Heart left ventricle (tissue), 16 donors: ENCODE measurements at regions not wholly inside any gene's neighbourhood (a gene's known extent, or its start where the extent isn't known, plus 50 kb on each side); places are given as distances from the start of the nearest gene placed in this dataset.

ENCODE experiments used
- ATAC-seq, 4 donors: fragments of 200-7000 bp; cut with Tn5 transposase; one replicate each; pipeline ENCODE4 v1.9.1; 2020 to 2022; ENCODE audit warnings: moderate library complexity in 4 of 4, mild to moderate bottlenecking in 3 of 4, moderate number of reproducible peaks in 1 of 4
- DNase-seq, 5 donors: peaks; one replicate each; pipeline ENCODE4 v3.0.0-alpha.2; 2020
- H3K27ac ChIP-seq, 12 donors: fragments of 200-600 bp; sonication (generic) in 4 of 12; one replicate each; pipeline versions ENCODE4 v1.5.0 to v1.8.0; 2016 to 2022; ENCODE audit warnings: mild to moderate bottlenecking in 2 of 12
- H3K27me3 ChIP-seq, 9 donors: fragments of 200-600 bp; sonication (generic) in 2 of 9; one replicate each; pipeline versions ENCODE4 v1.5.1 to v1.8.0; 2016 to 2022; ENCODE audit warnings: mild to moderate bottlenecking in 3 of 9
- H3K36me3 ChIP-seq, 9 donors: fragments of 200-600 bp; sonication (generic) in 2 of 9; one replicate each; pipeline versions ENCODE4 v1.5.0 to v1.8.0; 2018 to 2022; ENCODE audit warnings: mild to moderate bottlenecking in 2 of 9
- H3K4me1 ChIP-seq, 12 donors: fragments of 200-600 bp; sonication (generic) in 4 of 12; one replicate each; pipeline versions ENCODE4 v1.5.0 to v1.8.0; 2016 to 2022; ENCODE audit warnings: mild to moderate bottlenecking in 3 of 12
- H3K4me3 ChIP-seq, 12 donors: fragments of 200-600 bp; sonication (generic) in 4 of 12; one replicate each; pipeline versions ENCODE4 v1.5.0 to v1.8.0; 2017 to 2022; ENCODE audit warnings: mild to moderate bottlenecking in 9 of 12, moderate library complexity in 4 of 12
- H3K9me3 ChIP-seq, 12 donors: fragments of 200-600 bp; sonication (generic) in 4 of 12; one replicate each; pipeline versions ENCODE4 v1.5.0 to v1.8.0; 2016 to 2022; ENCODE audit warnings: mild to moderate bottlenecking in 1 of 12
- POLR2A ChIP-seq, 2 donors: fragments of 450-650 bp; IDR thresholded peaks; one replicate each; pipeline ENCODE4 v1.6.1; 2017; ENCODE audit warnings: antibody characterized with exemption in 2 of 2, mild to moderate bottlenecking in 2 of 2, moderate library complexity in 2 of 2
- WGBS, 4 donors: extraction: QIAGEN DNeasy Blood & Tissue Kit in 2 of 4; methylation state at CpG; one replicate each; pipeline versions ENCODE4 v1.1.5 to v1.1.7; 2013 to 2018; 5-methylcytosine and 5-hydroxymethylcytosine counted together
- intact Hi-C, 10 donors: fragments of 100-400 bp; cut with DNase I; formaldehyde crosslinking; loops; one replicate each; pipeline versions ENCODE4 v1.11.1 to v1.14.2; 2022
- TF ChIP-seq, protein P1 (sequence below), 12 donors: fragments of 200-600 bp; sonication (generic) in 4 of 12; IDR thresholded peaks; one replicate each; pipeline versions ENCODE4 v1.5.0 to v1.8.0; 2018 to 2022; ENCODE audit warnings: antibody characterized with exemption in 12 of 12, mild to moderate bottlenecking in 5 of 12
- donor health status: ischemic (EF 13 %, LVEDD 7.1; RV severe dilation, severe dysfunction).
- donor health status: healthy with polysubstance abuse.
- donor health status: DM: no; HTN: yes; CAD: no.
- donor health status: DM: no; HTN: no; CAD: no.
- donor health status: ischemic (EF 25% LVEDD 6.9; RV normal size, moderate dysfunction).
- donor health status: ischemic (EF 25% LVEDD 5.7; RV mildly dilated, moderate dysfunction).
- donor health status: healthy.
- donor health status: DM: yes; HTN: yes; CAD: no.
- donor health status: ischemic (EF 35%, LVEDD 5.7; RV mildly dilated, moderate dysfunction).
- donor health status: nonischemic (EF 11% LVEDD 7.7; RV severe dilation, severe dysfunction).
- donor health status: DM: yes; HTN: yes; CAD: no.
- donor health status: PGD.
- donor health status: ischemic (EF 29% LVEDD 5.4; RV normal size, mild dysfunction).
- donor health status: nonischemic (EF 23%, LVEDD 6.1; RV moderate dilation, normal function).

GRCh38 chr18:61607867-61608266 lies 274.6 kb downstream of the CDH20 start:
- 70 to 85% (median 80%) methylated on average over 2 of the region's 2 CpGs for WGBS, 4 donors
- Histone ChIP-seq H3K36me3 (no peaks in the 10 kb centered on the region), H3K4me1 (peaks cover 0 to 41% (median 20%) of the 10 kb centered on the region in 12 donors), H3K4me3 (no peak overlapping the region), H3K27ac (peak overlapping the region in 5 of 12 donors; percentile 50 to 83 (median 75)), H3K9me3 (peaks cover 0 to 9% (median 0%) of the 10 kb centered on the region in 12 donors), H3K27me3 (no peaks in the 10 kb centered on the region)
- no peak for ATAC-seq
- DNase-seq: no peak
- TF ChIP-seq, protein P1, sequence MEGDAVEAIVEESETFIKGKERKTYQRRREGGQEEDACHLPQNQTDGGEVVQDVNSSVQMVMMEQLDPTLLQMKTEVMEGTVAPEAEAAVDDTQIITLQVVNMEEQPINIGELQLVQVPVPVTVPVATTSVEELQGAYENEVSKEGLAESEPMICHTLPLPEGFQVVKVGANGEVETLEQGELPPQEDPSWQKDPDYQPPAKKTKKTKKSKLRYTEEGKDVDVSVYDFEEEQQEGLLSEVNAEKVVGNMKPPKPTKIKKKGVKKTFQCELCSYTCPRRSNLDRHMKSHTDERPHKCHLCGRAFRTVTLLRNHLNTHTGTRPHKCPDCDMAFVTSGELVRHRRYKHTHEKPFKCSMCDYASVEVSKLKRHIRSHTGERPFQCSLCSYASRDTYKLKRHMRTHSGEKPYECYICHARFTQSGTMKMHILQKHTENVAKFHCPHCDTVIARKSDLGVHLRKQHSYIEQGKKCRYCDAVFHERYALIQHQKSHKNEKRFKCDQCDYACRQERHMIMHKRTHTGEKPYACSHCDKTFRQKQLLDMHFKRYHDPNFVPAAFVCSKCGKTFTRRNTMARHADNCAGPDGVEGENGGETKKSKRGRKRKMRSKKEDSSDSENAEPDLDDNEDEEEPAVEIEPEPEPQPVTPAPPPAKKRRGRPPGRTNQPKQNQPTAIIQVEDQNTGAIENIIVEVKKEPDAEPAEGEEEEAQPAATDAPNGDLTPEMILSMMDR (IDR thresholded peaks at IDR 0.05): no peak
- TF ChIP-seq POLR2A (IDR thresholded peaks at IDR 0.05): no peak
- intact Hi-C loops: loop anchor here in 1 of 10 donors (2.0 kb wide), 1 partner anchor 25 kb away; no protein-coding TSS in a partner anchor

GRCh38 chr18:61606759-61607158 lies 273.5 kb downstream of the CDH20 start:
- H3K9me3 ChIP-seq: peaks cover 0 to 9% (median 0%) of the 10 kb centered on the region in 12 donors
- H3K4me3 ChIP-seq: peak overlapping the region in 11 of 12 donors; percentile 25 to 57 (median 50)
- no peaks in the 10 kb centered on the region for H3K36me3 ChIP-seq
- 0 to 3% (median 1%) methylated on average over 5 of the region's 5 CpGs for WGBS, 4 donors
- no peaks in the 10 kb centered on the region for H3K27me3 ChIP-seq
- peak overlapping the region; percentile 71 to 85 (median 80) for H3K27ac ChIP-seq
- peak; percentile 72 to 91 (median 80) for DNase-seq
- ATAC-seq: peak; percentile 94 to 96 (median 94)
- H3K4me1 ChIP-seq: peaks cover 0 to 41% (median 20%) of the 10 kb centered on the region in 12 donors
- no peak for TF ChIP-seq POLR2A (IDR thresholded peaks at IDR 0.05)
- TF ChIP-seq, protein P1 (IDR thresholded peaks at IDR 0.05): peak in 1 of 12 donors; percentile 15
- intact Hi-C loops: loop anchor here in 2 of 10 donors (1.0 to 2.0 kb wide), 2 partner anchors 24 kb away; no protein-coding TSS in a partner anchor

DNA sequence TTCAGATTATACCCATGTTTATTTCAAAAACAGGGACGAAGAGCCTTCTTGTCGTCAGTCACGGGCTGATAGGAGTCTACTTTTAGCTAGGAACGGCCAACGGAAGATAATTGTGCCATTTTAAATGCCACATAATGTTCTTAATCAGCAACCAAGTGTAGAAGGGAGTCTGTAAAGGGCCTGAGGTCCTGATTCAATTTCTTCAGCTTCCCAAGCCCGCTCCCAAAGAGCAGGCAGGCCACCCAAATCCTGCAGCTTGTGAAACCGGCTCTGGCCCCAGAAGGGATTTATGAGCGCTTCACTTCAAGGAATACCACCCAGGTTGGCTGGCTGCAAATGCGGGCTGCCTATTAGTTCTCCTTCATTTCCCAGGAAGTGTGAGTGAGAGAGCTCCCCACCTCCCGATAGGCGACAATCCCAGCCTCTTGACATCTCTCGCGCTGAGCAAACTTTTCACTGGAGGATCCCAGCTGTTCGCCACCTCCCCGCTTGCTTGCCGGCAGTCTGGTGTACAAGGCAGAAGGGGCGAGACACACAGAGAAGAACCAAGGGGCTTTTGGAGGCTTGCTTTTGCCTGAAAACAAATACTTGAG lies 272.9 kb downstream of the CDH20 start:
- H3K27ac ChIP-seq: peak overlapping the region; percentile 71 to 85 (median 80)
- WGBS, 4 donors: 26 to 37% (median 30%) methylated on average over 17 of the region's 17 CpGs
- H3K9me3 ChIP-seq: peaks cover 0 to 9% (median 0%) of the 10 kb centered on the region in 12 donors
- no peak for TF ChIP-seq POLR2A (IDR thresholded peaks at IDR 0.05)
- TF ChIP-seq, protein P1 (IDR thresholded peaks at IDR 0.05): no peak
- peaks cover 0 to 41% (median 20%) of the 10 kb centered on the region in 12 donors for H3K4me1 ChIP-seq
- DNase-seq: peak; percentile 37 to 64 (median 54)
- ATAC-seq: peak; percentile 60 to 76 (median 68)
- intact Hi-C loops: loop anchor here in 2 of 10 donors (1.0 to 2.0 kb wide), 2 partner anchors 23 to 24 kb away; no protein-coding TSS in a partner anchor
- H3K27me3 ChIP-seq: no peaks in the 10 kb centered on the region
- H3K36me3 ChIP-seq: no peaks in the 10 kb centered on the region
- peak overlapping the region in 11 of 12 donors; percentile 25 to 57 (median 50) for H3K4me3 ChIP-seq

- DNase-seq (no peak), ATAC-seq (no peak)
- 46 to 53% (median 49%) methylated on average over 3 of the region's 3 CpGs for WGBS, 4 donors
- Histone ChIP-seq H3K4me3 (peak overlapping the region in 10 of 12 donors; percentile 29 to 57 (median 50)), H3K4me1 (peaks cover 0 to 41% (median 20%) of the 10 kb centered on the region in 12 donors), H3K36me3 (no peaks in the 10 kb centered on the region), H3K9me3 (peaks cover 0 to 9% (median 0%) of the 10 kb centered on the region in 12 donors), H3K27ac (peak overlapping the region; percentile 71 to 85 (median 80)), H3K27me3 (no peaks in the 10 kb centered on the region)
- intact Hi-C loops: loop anchor here in 2 of 10 donors (1.0 to 2.0 kb wide), 2 partner anchors 23 kb away; no protein-coding TSS in a partner anchor
- TF ChIP-seq, protein P1 (IDR thresholded peaks at IDR 0.05): no peak
- no peak for TF ChIP-seq POLR2A (IDR thresholded peaks at IDR 0.05)
Observed at GRCh38 chr18:61605376-61606067, 272.3 kb downstream of the CDH20 start.
